Activated T-cell treated with anti-CD3 and anti-CD28 coated beads, Interleukin-2, amount 50 U/mL, for 72 hours (primary cell): ENCODE measurements at regions not wholly inside any gene's neighbourhood (a gene's known extent, or its start where the extent isn't known, plus 50 kb on each side); places are given as distances from the start of the nearest gene placed in this dataset.
"Not testable (repeated sequence)": the region's sequence is repeated elsewhere in the genome, so short reads cannot be mapped to it uniquely, and the experiment has no call there.

Source experiments
- ATAC-seq, 2 donors: fragments of 150-1000 bp; cut with Tn5 transposase; replicated peaks in 1 of 2; 2 replicates each; pipeline ENCODE4 v1.10.0; 2021; ENCODE audit warnings: moderate library complexity in 2 of 2, mild to moderate bottlenecking in 1 of 2
- DNase-seq, 2 donors: peaks; one replicate each; pipeline ENCODE4 v3.0.0; 2021 to 2022; ENCODE audit warnings: mixed read lengths in 1 of 2
- H3K27ac Mint-ChIP-seq: one replicate; pipeline ENCODE4 v1.8.0; 2022; ENCODE audit warnings: mild to moderate bottlenecking, moderate library complexity, mixed read lengths
- H3K27me3 Mint-ChIP-seq: one replicate; pipeline ENCODE4 v1.8.0; 2022; ENCODE audit warnings: low read depth, mixed read lengths
- H3K36me3 Mint-ChIP-seq, 2 donors: one replicate each; pipeline ENCODE4 v1.8.0; 2022; ENCODE audit warnings: mixed read lengths in 2 of 2, mild to moderate bottlenecking in 1 of 2; ENCODE audit not compliant: insufficient read depth in 2 of 2
- H3K4me1 Mint-ChIP-seq: one replicate; pipeline ENCODE4 v1.8.0; 2022; ENCODE audit warnings: low read depth, mixed read lengths
- H3K4me3 Mint-ChIP-seq, 2 donors: one replicate each; pipeline ENCODE4 v1.8.0; 2022; ENCODE audit warnings: mild to moderate bottlenecking in 2 of 2, mixed read lengths in 2 of 2, moderate library complexity in 2 of 2
- H3K9me3 Mint-ChIP-seq, 2 donors: one replicate each; pipeline ENCODE4 v1.8.0; 2022; ENCODE audit warnings: mixed read lengths in 2 of 2

GRCh38 chr13:22961835-22962537, 218.8 kb upstream of the SGCG start:
- no peak for DNase-seq
- Mint-ChIP-seq H3K9me3 (no peaks in the 10 kb centered on the region), H3K27me3 (no peaks in the 10 kb centered on the region), H3K27ac (no peak overlapping the region), H3K4me1 (no peaks in the 10 kb centered on the region), H3K36me3 (no peaks in the 10 kb centered on the region), H3K4me3 (no peak overlapping the region)
- ATAC-seq = no peak

- ATAC-seq = not testable (repeated sequence)
Observed at GRCh38 chr13:22963384-22964053, 217.3 kb upstream of the SGCG start.

GRCh38 chr13:22964245-22964966, 216.4 kb upstream of the SGCG start:
- ATAC-seq (no peak), DNase-seq (no peak)
- Mint-ChIP-seq H3K4me3 (no peak overlapping the region), H3K27ac (no peak overlapping the region), H3K36me3 (no peaks in the 10 kb centered on the region), H3K27me3 (no peaks in the 10 kb centered on the region), H3K4me1 (no peaks in the 10 kb centered on the region), H3K9me3 (no peaks in the 10 kb centered on the region)

More at GRCh38 chr13:22963384-22964053, 217.3 kb upstream of the SGCG start:
- not testable (repeated sequence) for H3K4me1 Mint-ChIP-seq, H3K36me3 Mint-ChIP-seq, H3K4me3 Mint-ChIP-seq, H3K9me3 Mint-ChIP-seq, H3K27ac Mint-ChIP-seq, H3K27me3 Mint-ChIP-seq, DNase-seq

- not testable (repeated sequence) for H3K27ac Mint-ChIP-seq, DNase-seq, H3K4me1 Mint-ChIP-seq, H3K27me3 Mint-ChIP-seq, H3K4me3 Mint-ChIP-seq, H3K9me3 Mint-ChIP-seq, ATAC-seq, H3K36me3 Mint-ChIP-seq
Observed at GRCh38 chr13:22965011-22965857, 215.5 kb upstream of the SGCG start.

- not testable (repeated sequence) for H3K27me3 Mint-ChIP-seq, ATAC-seq
Observed at GRCh38 chr13:22965858-22966239, 214.9 kb upstream of the SGCG start.

GRCh38 chr13:22966753-22967152, 214.0 kb upstream of the SGCG start:
- not testable (repeated sequence) for H3K9me3 Mint-ChIP-seq, DNase-seq, H3K4me1 Mint-ChIP-seq, H3K27ac Mint-ChIP-seq, ATAC-seq, H3K36me3 Mint-ChIP-seq, H3K4me3 Mint-ChIP-seq, H3K27me3 Mint-ChIP-seq

More at GRCh38 chr13:22965858-22966239, 214.9 kb upstream of the SGCG start:
- H3K4me1 Mint-ChIP-seq, H3K9me3 Mint-ChIP-seq, H3K27ac Mint-ChIP-seq, H3K36me3 Mint-ChIP-seq, H3K4me3 Mint-ChIP-seq, DNase-seq: not testable (repeated sequence)

GRCh38 chr13:22967669-22968068, 213.1 kb upstream of the SGCG start:
- H3K27me3 Mint-ChIP-seq = no peaks in the 10 kb centered on the region
- no peaks in the 10 kb centered on the region for H3K4me1 Mint-ChIP-seq
- H3K9me3 Mint-ChIP-seq = no peaks in the 10 kb centered on the region
- no peak overlapping the region for H3K4me3 Mint-ChIP-seq
- ATAC-seq (no peak), DNase-seq (no peak)
- no peaks in the 10 kb centered on the region for H3K36me3 Mint-ChIP-seq
- H3K27ac Mint-ChIP-seq = no peak overlapping the region

GRCh38 chr13:22979952-22980351, 200.8 kb upstream of the SGCG start:
- Mint-ChIP-seq H3K27me3 (no peaks in the 10 kb centered on the region), H3K4me3 (no peak overlapping the region), H3K27ac (no peak overlapping the region), H3K4me1 (no peaks in the 10 kb centered on the region), H3K9me3 (peaks cover 4 to 6% of the 10 kb centered on the region in 2 donors), H3K36me3 (peaks cover 4 to 5% of the 10 kb centered on the region in 2 donors)
- ATAC-seq = no peak
- no peak for DNase-seq

- ATAC-seq (no peak), DNase-seq (no peak)
- H3K9me3 Mint-ChIP-seq = peaks cover 4 to 8% of the 10 kb centered on the region in 2 donors
- H3K4me3 Mint-ChIP-seq = no peak overlapping the region
- H3K4me1 Mint-ChIP-seq = no peaks in the 10 kb centered on the region
- peaks cover 4 to 5% of the 10 kb centered on the region in 2 donors for H3K36me3 Mint-ChIP-seq
- H3K27me3 Mint-ChIP-seq = no peaks in the 10 kb centered on the region
- H3K27ac Mint-ChIP-seq = no peak overlapping the region
Observed at GRCh38 chr13:22980936-22981335, 199.8 kb upstream of the SGCG start.

- Mint-ChIP-seq H3K4me3 (no peak overlapping the region), H3K4me1 (no peaks in the 10 kb centered on the region), H3K27ac (no peak overlapping the region), H3K27me3 (no peaks in the 10 kb centered on the region), H3K36me3 (no peaks in the 10 kb centered on the region), H3K9me3 (peaks cover 2 to 6% of the 10 kb centered on the region in 2 donors)
- ATAC-seq (no peak), DNase-seq (no peak)
Observed at GRCh38 chr13:22993148-22993547, 187.6 kb upstream of the SGCG start.

- H3K36me3 Mint-ChIP-seq = peaks cover 2 to 3% of the 10 kb centered on the region in 2 donors
- H3K27ac Mint-ChIP-seq = no peak overlapping the region
- H3K4me1 Mint-ChIP-seq = no peaks in the 10 kb centered on the region
- no peaks in the 10 kb centered on the region for H3K27me3 Mint-ChIP-seq
- peaks cover 2 to 4% of the 10 kb centered on the region in 2 donors for H3K9me3 Mint-ChIP-seq
- H3K4me3 Mint-ChIP-seq = no peak overlapping the region
- DNase-seq = no peak
- ATAC-seq = no peak
Observed at GRCh38 chr13:23003446-23003845, 177.3 kb upstream of the SGCG start.

- DNase-seq (no peak), ATAC-seq (no peak)
- no peaks in the 10 kb centered on the region for H3K36me3 Mint-ChIP-seq
- H3K27ac Mint-ChIP-seq = no peak overlapping the region
- no peaks in the 10 kb centered on the region for H3K4me1 Mint-ChIP-seq
- H3K9me3 Mint-ChIP-seq = peaks cover 0 to 2% of the 10 kb centered on the region in 2 donors
- H3K4me3 Mint-ChIP-seq = no peak overlapping the region
- no peaks in the 10 kb centered on the region for H3K27me3 Mint-ChIP-seq
Observed at GRCh38 chr13:23007426-23007825, 173.4 kb upstream of the SGCG start.

GRCh38 chr13:23018143-23018542, 162.6 kb upstream of the SGCG start:
- H3K4me1 Mint-ChIP-seq = no peaks in the 10 kb centered on the region
- H3K4me3 Mint-ChIP-seq = no peak overlapping the region
- H3K36me3 Mint-ChIP-seq = no peaks in the 10 kb centered on the region
- DNase-seq (no peak), ATAC-seq (no peak)
- H3K9me3 Mint-ChIP-seq = peaks cover 0 to 4% of the 10 kb centered on the region in 2 donors
- H3K27me3 Mint-ChIP-seq = peaks cover 16% of the 10 kb centered on the region
- H3K27ac Mint-ChIP-seq = no peak overlapping the region
